Endothelial cell of hepatic sinusoid (primary cell): ENCODE measurements at regions not wholly inside any gene's neighbourhood (a gene's known extent, or its start where the extent isn't known, plus 50 kb on each side); places are given as distances from the start of the nearest gene placed in this dataset.

Experiments
- in situ Hi-C: cut with HindIII; loops from 2 replicates; pipeline ENCODE4 v1.10.0; 2017; ENCODE audit warnings: low sequenced_read_pairs

GRCh38 chr5:135249658-135250057 lies 149.4 kb downstream of the MACROH2A1 start:
- in situ Hi-C loops, result no loop called here

- in situ Hi-C loops, result no loop called here
These were observed 150.2 kb downstream of the MACROH2A1 start for GRCh38 chr5:135248801-135249231.

GRCh38 chr5:135246923-135247795 lies 151.9 kb downstream of the MACROH2A1 start:
- in situ Hi-C loops, result no loop called here

GRCh38 chr5:135246605-135246922 lies 152.5 kb downstream of the MACROH2A1 start:
- in situ Hi-C loops, result no loop called here

- in situ Hi-C loops, result no loop called here
These were observed 153.2 kb downstream of the MACROH2A1 start for GRCh38 chr5:135245521-135246499.

GRCh38 chr5:135244620-135245021 lies 154.4 kb downstream of the MACROH2A1 start:
- in situ Hi-C loops, result no loop called here

- in situ Hi-C loops, result no loop called here
These were observed 155.3 kb downstream of the MACROH2A1 start for GRCh38 chr5:135243556-135244285.

- in situ Hi-C loops, result no loop called here
These were observed 156.0 kb downstream of the MACROH2A1 start for GRCh38 chr5:135242866-135243555.

GRCh38 chr5:135242021-135242865 lies 156.8 kb downstream of the MACROH2A1 start:
- in situ Hi-C loops, result no loop called here

- in situ Hi-C loops, result no loop called here
These were observed 157.5 kb downstream of the MACROH2A1 start for GRCh38 chr5:135241536-135241935.

GRCh38 chr5:135240781-135241360 lies 158.2 kb downstream of the MACROH2A1 start:
- in situ Hi-C loops, result no loop called here

GRCh38 chr5:135240283-135240633 lies 158.8 kb downstream of the MACROH2A1 start:
- in situ Hi-C loops, result no loop called here

- in situ Hi-C loops, result no loop called here
These were observed 159.4 kb downstream of the MACROH2A1 start for GRCh38 chr5:135239453-135240282.

- in situ Hi-C loops, result no loop called here
These were observed 160.2 kb downstream of the MACROH2A1 start for GRCh38 chr5:135238622-135239452.

GRCh38 chr5:135237748-135238103 lies 161.3 kb downstream of the MACROH2A1 start:
- in situ Hi-C loops, result no loop called here

GRCh38 chr5:135236908-135237747 lies 161.9 kb downstream of the MACROH2A1 start:
- in situ Hi-C loops, result no loop called here
